AG09319 (cell line): ENCODE measurements at regions not wholly inside any gene's neighbourhood (a gene's known extent, or its start where the extent isn't known, plus 50 kb on each side); places are given as distances from the start of the nearest gene placed in this dataset.
"Not testable (repeated sequence)": the region's sequence is repeated elsewhere in the genome, so short reads cannot be mapped to it uniquely, and the experiment has no call there.

Experiments used
- DNase-seq: peaks from one replicate; pipeline ENCODE4 v3.0.0-alpha.2; 2010; ENCODE audit warnings: low read depth; ENCODE audit errors: extremely low read depth
- CTCF ChIP-seq: IDR thresholded peaks from 2 replicates; pipeline ENCODE4 v1.5.1; 2011; ENCODE audit warnings: low read depth, mild to moderate bottlenecking, inconsistent platforms, low read length, moderate library complexity

- DNase-seq, result no peak
- no peak for TF ChIP-seq CTCF
These were observed 84.3 kb downstream of the RAP2B start for GRCh38 chr3:153246331-153246730.

- DNase-seq, result peak; percentile 79
- no peak for TF ChIP-seq CTCF
These were observed 84.8 kb downstream of the RAP2B start for GRCh38 chr3:153246806-153247205.

GRCh38 chr3:153247331-153248330 is 85.6 kb downstream of the RAP2B start:
- no peak for DNase-seq
- TF ChIP-seq CTCF, result no peak

- not testable (repeated sequence) for DNase-seq
These were observed 86.8 kb downstream of the RAP2B start for GRCh38 chr3:153248835-153249234.

GRCh38 chr3:153249906-153250305 is 87.9 kb downstream of the RAP2B start:
- TF ChIP-seq CTCF, result no peak
- DNase-seq, result no peak

- DNase-seq, result no peak
These were observed 88.4 kb downstream of the RAP2B start for GRCh38 chr3:153250446-153250845.

GRCh38 chr3:153252963-153253362 is 90.9 kb downstream of the RAP2B start:
- no peak for TF ChIP-seq CTCF
- no peak for DNase-seq

More at GRCh38 chr3:153250446-153250845, 88.4 kb downstream of the RAP2B start:
- TF ChIP-seq CTCF, result no peak

- no peak for TF ChIP-seq CTCF
These were observed 92.3 kb downstream of the RAP2B start for GRCh38 chr3:153254361-153254760.

More at GRCh38 chr3:153254361-153254760, 92.3 kb downstream of the RAP2B start:
- DNase-seq, result no peak
